Lower leg skin (tissue), 4 donors: ENCODE measurements at regions not wholly inside any gene's neighbourhood (a gene's known extent, or its start where the extent isn't known, plus 50 kb on each side); places are given as distances from the start of the nearest gene placed in this dataset.
"Not testable (repeated sequence)": the region's sequence is repeated elsewhere in the genome, so short reads cannot be mapped to it uniquely, and the experiment has no call there.

Experiments
- DNase-seq, 2 donors: peaks; one replicate each; pipeline ENCODE4 v3.0.0-alpha.2; 2019; ENCODE audit warnings: low spot score in 2 of 2
- H3K4me3 ChIP-seq: fragments of 200-600 bp; sonication (generic); 2 replicates; pipeline ENCODE4 v1.5.1; 2017; ENCODE audit warnings: mild to moderate bottlenecking, low read depth; ENCODE audit not compliant: poor library complexity, severe bottlenecking
- POLR2A ChIP-seq, 2 donors: fragments of 450-650 bp; IDR thresholded peaks; one replicate each; pipeline ENCODE4 v1.6.1; 2016 to 2017; ENCODE audit warnings: antibody characterized with exemption in 2 of 2, mild to moderate bottlenecking in 1 of 2, moderate library complexity in 1 of 2
- whole genome bisulfite sequencing, 2 donors: methylation state at CpG; one replicate each; pipeline ENCODE4 v1.1.5; 2018; 5-methylcytosine and 5-hydroxymethylcytosine counted together
- intact Hi-C: fragments of 100-400 bp; cut with DNase I; formaldehyde crosslinking; loops from one replicate; pipeline ENCODE4 v1.15.0; 2023; ENCODE audit warnings: low total_unique reads
- TF ChIP-seq, protein P1 (sequence below), 3 donors: fragments of 450-650 bp; IDR thresholded peaks; one replicate each; pipeline ENCODE4 v1.5.1; 2016; ENCODE audit warnings: antibody characterized with exemption in 3 of 3, mild to moderate bottlenecking in 3 of 3, moderate library complexity in 2 of 3

GRCh38 chr13:33405371-33405770 is 119.8 kb upstream of the STARD13 start:
- WGBS, 2 donors = 88 to 95% methylated on average over 2 of the region's 2 CpGs
- intact Hi-C loops = no loop called here
- H3K4me3 ChIP-seq = no peak overlapping the region
- TF ChIP-seq POLR2A (IDR thresholded peaks at IDR 0.05) = no peak
- TF ChIP-seq, protein P1, sequence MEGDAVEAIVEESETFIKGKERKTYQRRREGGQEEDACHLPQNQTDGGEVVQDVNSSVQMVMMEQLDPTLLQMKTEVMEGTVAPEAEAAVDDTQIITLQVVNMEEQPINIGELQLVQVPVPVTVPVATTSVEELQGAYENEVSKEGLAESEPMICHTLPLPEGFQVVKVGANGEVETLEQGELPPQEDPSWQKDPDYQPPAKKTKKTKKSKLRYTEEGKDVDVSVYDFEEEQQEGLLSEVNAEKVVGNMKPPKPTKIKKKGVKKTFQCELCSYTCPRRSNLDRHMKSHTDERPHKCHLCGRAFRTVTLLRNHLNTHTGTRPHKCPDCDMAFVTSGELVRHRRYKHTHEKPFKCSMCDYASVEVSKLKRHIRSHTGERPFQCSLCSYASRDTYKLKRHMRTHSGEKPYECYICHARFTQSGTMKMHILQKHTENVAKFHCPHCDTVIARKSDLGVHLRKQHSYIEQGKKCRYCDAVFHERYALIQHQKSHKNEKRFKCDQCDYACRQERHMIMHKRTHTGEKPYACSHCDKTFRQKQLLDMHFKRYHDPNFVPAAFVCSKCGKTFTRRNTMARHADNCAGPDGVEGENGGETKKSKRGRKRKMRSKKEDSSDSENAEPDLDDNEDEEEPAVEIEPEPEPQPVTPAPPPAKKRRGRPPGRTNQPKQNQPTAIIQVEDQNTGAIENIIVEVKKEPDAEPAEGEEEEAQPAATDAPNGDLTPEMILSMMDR (IDR thresholded peaks at IDR 0.05) = no peak
- DNase-seq = no peak

- intact Hi-C loops = no loop called here
- TF ChIP-seq POLR2A (IDR thresholded peaks at IDR 0.05) = no peak
- TF ChIP-seq, protein P1 (IDR thresholded peaks at IDR 0.05) = no peak
- 92 to 93% methylated on average over 1 of the region's 1 CpG for WGBS, 2 donors
- DNase-seq = no peak
- H3K4me3 ChIP-seq = no peak overlapping the region
These were observed 124.3 kb upstream of the STARD13 start for GRCh38 chr13:33409673-33410510.

DNA sequence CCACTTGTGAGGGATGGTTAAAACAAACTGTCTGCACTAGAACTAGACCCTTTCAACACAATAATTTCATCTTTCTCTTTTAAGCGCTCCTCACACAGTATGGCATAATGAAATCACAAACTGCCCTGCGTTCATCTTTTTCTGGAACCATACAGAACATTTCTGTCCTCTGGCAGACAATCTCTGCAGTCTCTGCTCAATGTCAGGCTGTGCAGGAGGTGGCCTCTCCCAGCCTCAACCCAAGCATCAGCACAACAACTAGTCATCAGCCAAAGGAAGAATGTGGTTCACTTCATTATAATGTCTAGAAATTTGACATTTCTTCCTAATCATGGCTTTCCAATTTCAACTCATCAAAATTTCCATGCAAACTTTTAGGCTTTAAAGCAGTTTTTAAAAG is 125.1 kb upstream of the STARD13 start:
- intact Hi-C loops = no loop called here
- H3K4me3 ChIP-seq = no peak overlapping the region
- 92 to 98% methylated on average over 2 of the region's 2 CpGs for WGBS, 2 donors
- no peak for DNase-seq
- TF ChIP-seq, protein P1 (IDR thresholded peaks at IDR 0.05) = no peak
- no peak for TF ChIP-seq POLR2A (IDR thresholded peaks at IDR 0.05)

GRCh38 chr13:33411312-33411711 is 125.8 kb upstream of the STARD13 start:
- intact Hi-C loops = no loop called here
- no peak for DNase-seq
- no peak overlapping the region for H3K4me3 ChIP-seq
- WGBS, 2 donors = 83 to 87% methylated on average over 1 of the region's 1 CpG
- no peak for TF ChIP-seq POLR2A (IDR thresholded peaks at IDR 0.05)

- no peak overlapping the region for H3K4me3 ChIP-seq
- intact Hi-C loops = no loop called here
- 97% methylated on average over 1 of the region's 1 CpG for WGBS, 2 donors
These were observed 130.3 kb upstream of the STARD13 start for GRCh38 chr13:33415822-33416221.

GRCh38 chr13:33418224-33418953 is 132.8 kb upstream of the STARD13 start:
- WGBS, 2 donors = 75 to 88% methylated on average over 7 of the region's 7 CpGs
- DNase-seq, intact Hi-C loops, H3K4me3 ChIP-seq: not testable (repeated sequence)

More at GRCh38 chr13:33415822-33416221, 130.3 kb upstream of the STARD13 start:
- no peak for DNase-seq
- TF ChIP-seq POLR2A (IDR thresholded peaks at IDR 0.05) = no peak
- TF ChIP-seq, protein P1 (IDR thresholded peaks at IDR 0.05) = no peak

DNA sequence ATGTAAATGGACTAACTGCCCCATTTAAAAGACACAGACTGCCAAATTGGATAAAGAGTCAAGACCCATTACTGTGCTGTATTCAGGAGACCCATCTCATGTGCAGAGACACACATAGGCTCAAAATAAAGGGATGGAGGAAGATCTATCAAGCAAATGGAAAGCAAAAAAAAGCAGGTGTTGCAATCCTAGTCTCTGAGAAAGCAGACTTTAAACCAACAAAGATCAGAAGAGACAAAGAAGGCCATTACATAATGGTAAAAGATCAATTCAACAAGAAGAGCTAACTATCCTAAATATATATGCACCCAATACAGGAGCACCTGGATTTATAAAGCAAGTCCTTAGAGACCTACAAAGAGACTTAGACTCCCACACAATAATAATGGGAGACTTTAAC is 134.6 kb upstream of the STARD13 start:
- H3K4me3 ChIP-seq, DNase-seq, intact Hi-C loops: not testable (repeated sequence)
